NCI-H2227 (cell line): ENCODE measurements at regions not wholly inside any gene's neighbourhood (a gene's known extent, or its start where the extent isn't known, plus 50 kb on each side); places are given as distances from the start of the nearest gene placed in this dataset.

Experiments used
- DNase-seq: peaks from one replicate; lab custom pipeline; 2025; ENCODE audit not compliant: unreplicated experiment; lab: John Stamatoyannopoulos, UW

- no peak for DNase-seq
Measured at GRCh38 chr3:104855702-104856101, 511.0 kb upstream of the ALCAM start.

GRCh38 chr3:104856741-104857140 is 510.0 kb upstream of the ALCAM start:
- no peak for DNase-seq

- DNase-seq: no peak
Measured at GRCh38 chr3:104868291-104868690, 498.4 kb upstream of the ALCAM start.

- DNase-seq: no peak
Measured at GRCh38 chr3:104870276-104870675, 496.4 kb upstream of the ALCAM start.

- no peak for DNase-seq
Measured at GRCh38 chr3:104873331-104873730, 493.4 kb upstream of the ALCAM start.

GRCh38 chr3:104878395-104878794 is 488.3 kb upstream of the ALCAM start:
- no peak for DNase-seq

- DNase-seq: no peak
Measured at GRCh38 chr3:104879919-104880318, 486.8 kb upstream of the ALCAM start.

GRCh38 chr3:104885214-104885814 is 481.4 kb upstream of the ALCAM start:
- DNase-seq: no peak

GRCh38 chr3:104886220-104886995 is 480.3 kb upstream of the ALCAM start:
- DNase-seq: no peak

- no peak for DNase-seq
Measured at GRCh38 chr3:104887069-104887468, 479.6 kb upstream of the ALCAM start.

- no peak for DNase-seq
Measured at GRCh38 chr3:104887619-104888018, 479.1 kb upstream of the ALCAM start.

- DNase-seq: no peak
Measured at GRCh38 chr3:104892044-104892443, 474.7 kb upstream of the ALCAM start.

- no peak for DNase-seq
Measured at GRCh38 chr3:104896624-104897023, 470.1 kb upstream of the ALCAM start.

GRCh38 chr3:104901396-104901795 is 465.3 kb upstream of the ALCAM start:
- DNase-seq: no peak

- no peak for DNase-seq
Measured at GRCh38 chr3:104903064-104903463, 463.6 kb upstream of the ALCAM start.

- DNase-seq: no peak
Measured at GRCh38 chr3:104906001-104906639, 460.6 kb upstream of the ALCAM start.

GRCh38 chr3:104907507-104907906 is 459.2 kb upstream of the ALCAM start:
- DNase-seq: no peak

GRCh38 chr3:104908761-104909160 is 457.9 kb upstream of the ALCAM start:
- no peak for DNase-seq

GRCh38 chr3:104909198-104909597 is 457.5 kb upstream of the ALCAM start:
- DNase-seq: no peak

- no peak for DNase-seq
Measured at GRCh38 chr3:104909721-104910120, 457.0 kb upstream of the ALCAM start.

GRCh38 chr3:104911376-104911775 is 455.3 kb upstream of the ALCAM start:
- DNase-seq: no peak

GRCh38 chr3:104916971-104917370 is 449.7 kb upstream of the ALCAM start:
- no peak for DNase-seq
